PC-3 (cell line): ENCODE measurements at regions not wholly inside any gene's neighbourhood (a gene's known extent, or its start where the extent isn't known, plus 50 kb on each side); places are given as distances from the start of the nearest gene placed in this dataset.

Experiments used
- EZH2 ChIP-seq: fragments of 300-600 bp; sonication (generic); IDR thresholded peaks from one replicate; pipeline ENCODE4 v1.6.1; 2017; ENCODE audit warnings: antibody characterized with exemption, mild to moderate bottlenecking, low read length; ENCODE audit not compliant: unreplicated experiment
- EZH2phosphoT487 ChIP-seq: fragments of 300-600 bp; sonication (generic); IDR thresholded peaks from 2 replicates; pipeline ENCODE4 v1.6.1; 2018; ENCODE audit warnings: mild to moderate bottlenecking, antibody characterized with exemption, low read length, borderline replicate concordance
- TF ChIP-seq, protein P1 (sequence below): fragments of 300-600 bp; sonication (generic); conservative IDR thresholded peaks from 2 replicates; pipeline ENCODE4 v1.5.1; 2017; ENCODE audit warnings: antibody characterized with exemption, low read depth, mild to moderate bottlenecking, low read length

GRCh38 chr6:80540700-80541099 is 434.2 kb downstream of the BCKDHB start:
- TF ChIP-seq, protein P1, sequence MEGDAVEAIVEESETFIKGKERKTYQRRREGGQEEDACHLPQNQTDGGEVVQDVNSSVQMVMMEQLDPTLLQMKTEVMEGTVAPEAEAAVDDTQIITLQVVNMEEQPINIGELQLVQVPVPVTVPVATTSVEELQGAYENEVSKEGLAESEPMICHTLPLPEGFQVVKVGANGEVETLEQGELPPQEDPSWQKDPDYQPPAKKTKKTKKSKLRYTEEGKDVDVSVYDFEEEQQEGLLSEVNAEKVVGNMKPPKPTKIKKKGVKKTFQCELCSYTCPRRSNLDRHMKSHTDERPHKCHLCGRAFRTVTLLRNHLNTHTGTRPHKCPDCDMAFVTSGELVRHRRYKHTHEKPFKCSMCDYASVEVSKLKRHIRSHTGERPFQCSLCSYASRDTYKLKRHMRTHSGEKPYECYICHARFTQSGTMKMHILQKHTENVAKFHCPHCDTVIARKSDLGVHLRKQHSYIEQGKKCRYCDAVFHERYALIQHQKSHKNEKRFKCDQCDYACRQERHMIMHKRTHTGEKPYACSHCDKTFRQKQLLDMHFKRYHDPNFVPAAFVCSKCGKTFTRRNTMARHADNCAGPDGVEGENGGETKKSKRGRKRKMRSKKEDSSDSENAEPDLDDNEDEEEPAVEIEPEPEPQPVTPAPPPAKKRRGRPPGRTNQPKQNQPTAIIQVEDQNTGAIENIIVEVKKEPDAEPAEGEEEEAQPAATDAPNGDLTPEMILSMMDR, result no peak
- TF ChIP-seq EZH2 (no peak), EZH2phosphoT487 (no peak)
